T-helper 17 cell (primary cell): ENCODE measurements at regions not wholly inside any gene's neighbourhood (a gene's known extent, or its start where the extent isn't known, plus 50 kb on each side); places are given as distances from the start of the nearest gene placed in this dataset.
"Not testable (repeated sequence)": the region's sequence is repeated elsewhere in the genome, so short reads cannot be mapped to it uniquely, and the experiment has no call there.

ENCODE experiments used
- ATAC-seq: fragments of 150-1000 bp; cut with Tn5 transposase; 2 replicates; pipeline ENCODE4 v1.10.0; 2021; ENCODE audit warnings: mild to moderate bottlenecking, moderate library complexity
- DNase-seq, 3 donors: peaks; one replicate each; pipeline versions ENCODE4 v3.0.0 to v3.0.0-alpha.2; 2020 to 2021
- H3K9me3 ChIP-seq: one replicate; pipeline ENCODE4 v1.7.0; 2013; ENCODE audit warnings: low read length, mild to moderate bottlenecking; ENCODE audit not compliant: control insufficient read depth, poor library complexity, severe bottlenecking
- H3K27ac Mint-ChIP-seq: one replicate; pipeline ENCODE4 v1.8.0; 2022; ENCODE audit warnings: mild to moderate bottlenecking, moderate library complexity, mixed read lengths
- H3K27me3 Mint-ChIP-seq: one replicate; pipeline ENCODE4 v1.8.0; 2022; ENCODE audit warnings: mixed read lengths
- H3K36me3 Mint-ChIP-seq: one replicate; pipeline ENCODE4 v1.8.0; 2022; ENCODE audit warnings: low read depth, mixed read lengths
- H3K4me1 Mint-ChIP-seq: one replicate; pipeline ENCODE4 v1.8.0; 2022; ENCODE audit warnings: mild to moderate bottlenecking, mixed read lengths
- H3K4me3 Mint-ChIP-seq: one replicate; pipeline ENCODE4 v1.8.0; 2022; ENCODE audit warnings: mild to moderate bottlenecking, moderate library complexity, mixed read lengths

DNA sequence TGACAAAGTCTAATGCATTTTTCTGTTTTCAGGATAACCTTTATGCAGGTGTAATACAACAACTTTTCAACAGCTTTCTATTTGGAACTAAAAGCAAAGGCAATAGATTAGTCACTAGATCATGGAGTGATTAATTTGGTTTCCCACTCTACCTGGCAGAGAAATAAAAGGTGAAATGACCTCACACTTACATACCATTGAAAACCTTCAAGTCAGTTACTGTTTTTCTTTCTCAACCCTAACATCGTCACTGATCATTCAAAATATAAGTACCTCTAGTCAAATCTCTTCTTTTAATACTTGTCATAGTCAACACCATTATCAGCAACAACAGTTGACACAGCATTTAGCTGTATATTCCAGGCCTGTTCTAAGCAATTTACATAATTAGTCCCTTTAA, 85.1 kb upstream of the ZCCHC13 start:
- H3K9me3 ChIP-seq, result no peaks in the 10 kb centered on the region
- DNase-seq (no peak), ATAC-seq (no peak)
- Mint-ChIP-seq H3K4me1 (peaks cover 8% of the 10 kb centered on the region), H3K4me3 (no peak overlapping the region), H3K36me3 (peaks cover 10% of the 10 kb centered on the region), H3K27me3 (no peaks in the 10 kb centered on the region), H3K27ac (no peak overlapping the region)

DNA sequence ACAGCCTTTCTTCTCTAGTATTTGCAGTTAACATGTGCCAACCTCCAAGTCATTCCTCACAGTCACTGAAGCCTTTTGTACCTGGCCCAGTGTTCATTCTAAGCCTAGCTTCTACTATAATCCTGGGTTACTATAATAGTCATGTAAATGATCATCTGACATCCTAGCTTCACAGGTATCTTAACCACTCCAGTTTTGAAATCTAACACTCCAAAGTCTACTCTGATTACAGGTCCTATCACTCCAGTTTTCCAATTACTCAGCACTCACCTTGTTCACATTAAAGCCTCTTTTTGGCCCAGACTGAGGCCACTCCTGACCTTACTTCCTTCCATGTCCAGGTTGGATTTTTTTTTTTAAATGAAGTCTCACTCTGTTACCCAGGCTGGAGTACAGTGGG, 87.6 kb upstream of the ZCCHC13 start:
- Mint-ChIP-seq H3K36me3 (peaks cover 10% of the 10 kb centered on the region), H3K27me3 (no peaks in the 10 kb centered on the region), H3K27ac (no peak overlapping the region), H3K4me3 (no peak overlapping the region), H3K4me1 (peaks cover 4% of the 10 kb centered on the region)
- no peak for DNase-seq
- no peaks in the 10 kb centered on the region for H3K9me3 ChIP-seq
- ATAC-seq, result no peak

DNA sequence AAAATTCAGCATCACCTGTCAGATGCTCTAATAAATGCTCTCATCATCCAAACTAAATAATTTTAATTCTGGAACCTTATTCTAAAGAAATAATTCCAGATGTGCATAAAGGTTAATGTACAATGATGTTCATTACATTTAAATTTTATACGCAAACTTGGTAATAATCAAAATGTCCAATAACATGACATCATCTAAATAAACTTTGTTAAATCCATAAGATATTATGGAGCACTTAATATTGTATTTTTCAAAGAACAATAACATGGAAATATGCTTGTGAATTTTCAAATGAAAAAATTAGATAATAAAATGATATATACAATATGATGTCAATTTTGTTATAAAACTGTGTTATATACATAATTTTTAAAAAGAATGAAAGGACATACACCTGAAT, 92.1 kb upstream of the ZCCHC13 start:
- H3K36me3 Mint-ChIP-seq, result peaks cover 4% of the 10 kb centered on the region

GRCh38 chrX:74207539-74207938, 96.4 kb upstream of the ZCCHC13 start:
- Mint-ChIP-seq H3K36me3 (peaks cover 2% of the 10 kb centered on the region), H3K27me3 (no peaks in the 10 kb centered on the region), H3K27ac (no peak overlapping the region), H3K4me1 (no peaks in the 10 kb centered on the region), H3K4me3 (no peak overlapping the region)
- H3K9me3 ChIP-seq, result no peaks in the 10 kb centered on the region
- ATAC-seq (no peak), DNase-seq (no peak)

More for the DNA sequence above, 92.1 kb upstream of the ZCCHC13 start:
- H3K4me3 Mint-ChIP-seq, result no peak overlapping the region
- H3K9me3 ChIP-seq, result no peaks in the 10 kb centered on the region
- no peaks in the 10 kb centered on the region for H3K27me3 Mint-ChIP-seq
- DNase-seq (no peak), ATAC-seq (no peak)
- no peaks in the 10 kb centered on the region for H3K4me1 Mint-ChIP-seq
- H3K27ac Mint-ChIP-seq, result no peak overlapping the region

GRCh38 chrX:74195605-74196004, 108.4 kb upstream of the ZCCHC13 start:
- Mint-ChIP-seq H3K36me3 (no peaks in the 10 kb centered on the region), H3K27ac (no peak overlapping the region), H3K4me3 (no peak overlapping the region), H3K27me3 (no peaks in the 10 kb centered on the region), H3K4me1 (no peaks in the 10 kb centered on the region)
- no peaks in the 10 kb centered on the region for H3K9me3 ChIP-seq
- ATAC-seq, result no peak
- no peak for DNase-seq

DNA sequence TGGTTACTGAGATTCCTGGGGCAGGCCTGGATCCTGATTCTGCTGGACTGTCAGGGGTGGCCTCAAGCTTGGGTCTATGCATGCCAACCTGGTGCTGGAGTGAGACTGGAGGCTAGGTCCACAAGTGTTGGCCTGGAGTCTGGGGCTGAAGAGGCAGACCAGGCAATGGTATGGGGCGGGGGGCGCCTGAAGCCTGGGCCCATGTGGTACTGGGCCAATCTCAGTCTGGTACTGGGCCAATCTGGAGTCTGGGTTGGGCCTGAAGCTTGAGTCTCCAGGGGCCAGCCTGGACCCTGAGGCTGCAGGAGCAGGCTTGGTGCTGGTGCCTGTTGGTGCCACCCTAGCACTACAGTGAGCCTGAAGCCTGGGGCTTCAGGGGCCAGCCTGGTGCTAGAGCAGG, 108.9 kb upstream of the ZCCHC13 start:
- Mint-ChIP-seq H3K36me3 (no peaks in the 10 kb centered on the region), H3K27me3 (no peaks in the 10 kb centered on the region), H3K4me1 (no peaks in the 10 kb centered on the region), H3K27ac (no peak overlapping the region), H3K4me3 (no peak overlapping the region)
- no peak for DNase-seq
- ATAC-seq, result no peak
- no peaks in the 10 kb centered on the region for H3K9me3 ChIP-seq

DNA sequence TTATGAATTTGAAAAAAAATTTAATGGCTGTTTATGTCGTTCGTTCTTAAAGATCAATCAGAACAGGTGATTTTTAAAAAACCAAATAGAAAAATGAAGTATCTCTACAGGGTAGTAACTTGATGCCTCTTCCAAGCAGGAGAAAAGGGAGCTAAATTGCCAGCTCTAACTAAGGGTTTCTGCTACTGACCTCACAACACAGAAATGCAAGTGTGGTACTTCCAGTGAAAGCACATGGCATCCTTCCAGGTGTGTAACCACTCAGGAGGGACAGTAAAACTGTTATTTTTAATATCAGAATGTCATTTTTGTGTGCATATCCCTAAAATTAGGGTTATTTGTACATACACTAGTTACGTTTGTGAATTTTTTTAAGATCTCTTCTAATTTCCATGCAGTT, 116.8 kb upstream of the ZCCHC13 start:
- no peaks in the 10 kb centered on the region for H3K4me1 Mint-ChIP-seq
- no peak for ATAC-seq
- H3K27me3 Mint-ChIP-seq, result no peaks in the 10 kb centered on the region

GRCh38 chrX:74183047-74183446, 120.9 kb upstream of the ZCCHC13 start:
- H3K27ac Mint-ChIP-seq, ATAC-seq, H3K27me3 Mint-ChIP-seq, H3K4me1 Mint-ChIP-seq, H3K9me3 ChIP-seq, DNase-seq, H3K4me3 Mint-ChIP-seq, H3K36me3 Mint-ChIP-seq: not testable (repeated sequence)

More for the DNA sequence above, 116.8 kb upstream of the ZCCHC13 start:
- no peaks in the 10 kb centered on the region for H3K36me3 Mint-ChIP-seq
- no peaks in the 10 kb centered on the region for H3K9me3 ChIP-seq
- H3K4me3 Mint-ChIP-seq, result no peak overlapping the region
- H3K27ac Mint-ChIP-seq, result no peak overlapping the region
- DNase-seq, result no peak

DNA sequence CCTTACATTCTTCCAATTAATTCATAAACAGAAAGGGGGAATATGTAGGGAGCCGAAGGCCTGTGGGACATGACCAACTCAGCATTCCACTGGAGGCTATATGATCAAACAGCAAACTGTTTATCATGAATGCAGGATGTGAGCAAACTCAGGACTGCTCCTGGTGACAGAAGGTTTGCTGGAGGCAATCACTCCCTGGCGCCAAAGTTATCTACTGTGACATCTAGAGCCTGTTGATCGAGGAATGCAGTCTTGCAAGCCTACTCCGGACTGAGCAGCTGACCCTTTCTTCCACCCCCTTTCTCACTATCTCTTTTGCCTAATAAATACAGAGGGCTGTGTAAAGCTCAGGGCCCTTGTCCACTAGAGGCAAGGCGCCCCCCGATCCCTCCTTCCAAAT, 122.0 kb upstream of the ZCCHC13 start:
- not testable (repeated sequence) for H3K9me3 ChIP-seq, H3K27me3 Mint-ChIP-seq, H3K27ac Mint-ChIP-seq, H3K36me3 Mint-ChIP-seq, H3K4me1 Mint-ChIP-seq, H3K4me3 Mint-ChIP-seq, DNase-seq, ATAC-seq

DNA sequence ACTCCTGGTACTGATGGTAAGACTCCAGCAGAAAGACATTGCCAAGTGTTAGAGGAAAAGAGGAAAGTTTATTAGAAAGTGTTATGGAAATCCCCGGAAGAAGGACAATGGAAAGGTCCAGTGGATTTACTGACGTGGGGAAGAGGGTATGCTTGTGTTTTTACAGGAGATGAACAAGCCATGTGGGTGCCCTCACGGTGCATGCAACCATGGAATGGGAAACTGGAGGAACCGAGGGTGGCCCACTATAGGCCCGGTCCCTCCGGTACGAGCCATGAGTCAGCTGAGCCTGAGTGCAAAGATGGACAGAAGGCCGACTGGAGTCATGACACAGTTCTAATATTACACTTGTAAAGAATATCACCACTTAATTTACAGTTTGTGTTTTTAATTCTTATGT, 123.3 kb upstream of the ZCCHC13 start:
- ATAC-seq, result no peak
- H3K9me3 ChIP-seq, result no peaks in the 10 kb centered on the region
- H3K4me3 Mint-ChIP-seq, result no peak overlapping the region
- no peak for DNase-seq
- no peaks in the 10 kb centered on the region for H3K27me3 Mint-ChIP-seq
- no peaks in the 10 kb centered on the region for H3K36me3 Mint-ChIP-seq
- no peak overlapping the region for H3K27ac Mint-ChIP-seq
- H3K4me1 Mint-ChIP-seq, result no peaks in the 10 kb centered on the region

- Mint-ChIP-seq H3K4me3 (no peak overlapping the region), H3K36me3 (no peaks in the 10 kb centered on the region), H3K27ac (no peak overlapping the region), H3K4me1 (no peaks in the 10 kb centered on the region), H3K27me3 (no peaks in the 10 kb centered on the region)
- DNase-seq (no peak), ATAC-seq (no peak)
- H3K9me3 ChIP-seq, result no peaks in the 10 kb centered on the region
Observed at GRCh38 chrX:74179990-74180389, 124.0 kb upstream of the ZCCHC13 start.

DNA sequence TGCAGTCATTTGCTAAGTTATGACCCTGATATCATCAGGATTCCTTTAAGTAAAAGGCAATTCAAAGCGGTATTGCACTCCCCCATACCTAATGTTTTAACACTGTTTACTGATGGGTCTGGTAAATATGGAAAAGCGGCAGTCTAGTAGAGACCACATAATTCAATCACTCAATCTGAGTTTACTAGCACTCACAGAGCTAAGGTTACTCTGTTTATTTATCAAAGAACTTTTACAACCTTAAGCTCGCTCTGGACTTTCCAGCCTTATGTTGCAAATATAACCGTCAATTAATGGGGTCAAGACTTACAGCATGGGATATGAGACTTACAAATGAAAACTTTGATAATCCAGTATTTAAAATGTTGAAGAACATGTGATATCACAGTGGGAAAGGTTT, 124.5 kb upstream of the ZCCHC13 start:
- H3K4me3 Mint-ChIP-seq, result no peak overlapping the region
- no peaks in the 10 kb centered on the region for H3K9me3 ChIP-seq
- no peaks in the 10 kb centered on the region for H3K27me3 Mint-ChIP-seq
- H3K27ac Mint-ChIP-seq, result no peak overlapping the region
- DNase-seq (no peak), ATAC-seq (no peak)
- no peaks in the 10 kb centered on the region for H3K4me1 Mint-ChIP-seq
- no peaks in the 10 kb centered on the region for H3K36me3 Mint-ChIP-seq

DNA sequence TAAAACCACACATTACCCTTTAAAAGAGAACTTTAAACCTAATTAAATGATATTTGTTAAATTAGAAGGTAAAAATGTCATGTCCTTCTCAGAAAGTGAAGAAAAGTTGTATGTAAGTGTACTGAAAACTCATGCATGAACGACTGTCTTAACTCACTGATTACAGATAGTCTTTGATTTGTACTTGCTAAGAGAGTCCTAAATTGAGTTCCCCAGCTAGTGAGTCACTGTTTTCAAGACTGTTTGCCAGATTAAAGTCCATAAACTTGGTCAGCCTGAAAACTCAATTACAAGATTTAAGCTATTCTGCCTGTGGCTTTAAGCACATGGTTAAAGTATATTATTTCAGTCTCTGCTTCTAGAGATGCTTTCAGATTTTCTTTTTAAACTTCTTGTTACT, 124.9 kb upstream of the ZCCHC13 start:
- DNase-seq (no peak), ATAC-seq (no peak)
- no peaks in the 10 kb centered on the region for H3K36me3 Mint-ChIP-seq
- H3K9me3 ChIP-seq, result no peaks in the 10 kb centered on the region
- H3K27ac Mint-ChIP-seq, result no peak overlapping the region
- H3K27me3 Mint-ChIP-seq, result no peaks in the 10 kb centered on the region
- no peak overlapping the region for H3K4me3 Mint-ChIP-seq
- H3K4me1 Mint-ChIP-seq, result no peaks in the 10 kb centered on the region

- Mint-ChIP-seq H3K4me3 (no peak overlapping the region), H3K36me3 (no peaks in the 10 kb centered on the region), H3K27me3 (no peaks in the 10 kb centered on the region), H3K27ac (no peak overlapping the region), H3K4me1 (no peaks in the 10 kb centered on the region)
- H3K9me3 ChIP-seq, result no peaks in the 10 kb centered on the region
- DNase-seq (no peak), ATAC-seq (no peak)
Observed at GRCh38 chrX:74178536-74178935, 125.4 kb upstream of the ZCCHC13 start.

GRCh38 chrX:74171465-74171864, 132.5 kb upstream of the ZCCHC13 start:
- Mint-ChIP-seq H3K4me1 (no peaks in the 10 kb centered on the region), H3K4me3 (no peak overlapping the region), H3K36me3 (peaks cover 2% of the 10 kb centered on the region), H3K27me3 (no peaks in the 10 kb centered on the region), H3K27ac (no peak overlapping the region)
- DNase-seq (no peak), ATAC-seq (no peak)
- peaks cover 2% of the 10 kb centered on the region for H3K9me3 ChIP-seq
